IPS DF 6.9 (cell line): ENCODE measurements at regions not wholly inside any gene's neighbourhood (a gene's known extent, or its start where the extent isn't known, plus 50 kb on each side); places are given as distances from the start of the nearest gene placed in this dataset.

Experiments used
- DNase-seq: peaks from one replicate; pipeline ENCODE4 v3.0.0-alpha.2; 2013; ENCODE audit warnings: low read depth, low spot score
- H3K27ac ChIP-seq: one replicate; pipeline ENCODE4 v1.5.1; 2013; ENCODE audit warnings: low read length, control low read depth
- H3K27me3 ChIP-seq: 2 replicates; pipeline ENCODE4 v1.6.1; 2013; ENCODE audit warnings: mild to moderate bottlenecking, low read length; ENCODE audit not compliant: control insufficient read depth, insufficient read depth
- H3K36me3 ChIP-seq: 2 replicates; pipeline ENCODE4 v1.6.1; 2013; ENCODE audit warnings: low read length; ENCODE audit not compliant: control insufficient read depth, insufficient read depth
- H3K4me1 ChIP-seq: 2 replicates; pipeline ENCODE4 v1.6.1; 2013; ENCODE audit warnings: low read length; ENCODE audit not compliant: control insufficient read depth, insufficient read depth
- H3K4me3 ChIP-seq: 2 replicates; pipeline ENCODE4 v1.5.1; 2013; ENCODE audit warnings: mild to moderate bottlenecking, low read length
- H3K9me3 ChIP-seq: 2 replicates; pipeline ENCODE4 v1.6.1; 2013; ENCODE audit warnings: low read length, inconsistent platforms; ENCODE audit not compliant: control insufficient read depth, insufficient read depth
- WGBS: extraction: QIAGEN DNeasy Blood & Tissue Kit; methylation state at CpG from one replicate; pipeline ENCODE4 v1.1.7; 2013; ENCODE audit warnings: mixed read lengths, missing lambda C conversion rate; ENCODE audit not compliant: insufficient read length, insufficient coverage; 5-methylcytosine and 5-hydroxymethylcytosine counted together

DNA sequence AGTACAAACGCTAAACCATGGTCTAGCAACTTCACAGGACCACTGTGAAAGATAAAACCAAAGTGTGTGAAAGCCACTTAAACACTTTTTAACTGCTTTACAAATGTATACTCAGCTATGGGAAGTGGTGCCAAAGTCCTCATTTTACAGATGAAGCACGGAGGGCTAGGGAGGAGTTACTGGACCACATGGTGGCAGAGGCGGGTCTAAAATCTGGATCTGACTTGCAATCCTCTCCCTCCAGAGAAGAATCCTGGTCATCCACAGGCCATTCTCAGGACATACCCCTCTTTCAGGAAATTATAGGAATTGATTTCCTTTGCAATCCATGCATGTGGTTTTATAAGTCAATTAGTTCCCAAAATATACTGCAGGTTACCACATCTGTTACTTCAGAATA lies 84.6 kb upstream of the GYPC start:
- H3K9me3 ChIP-seq, result no peaks in the 10 kb centered on the region
- H3K27ac ChIP-seq, result no peak overlapping the region
- no peaks in the 10 kb centered on the region for H3K27me3 ChIP-seq
- no peaks in the 10 kb centered on the region for H3K4me1 ChIP-seq
- WGBS, result no CpG with 5 or more reads among the region's 3 CpGs
- no peak for DNase-seq
- H3K36me3 ChIP-seq, result no peaks in the 10 kb centered on the region
- H3K4me3 ChIP-seq, result no peak overlapping the region

DNA sequence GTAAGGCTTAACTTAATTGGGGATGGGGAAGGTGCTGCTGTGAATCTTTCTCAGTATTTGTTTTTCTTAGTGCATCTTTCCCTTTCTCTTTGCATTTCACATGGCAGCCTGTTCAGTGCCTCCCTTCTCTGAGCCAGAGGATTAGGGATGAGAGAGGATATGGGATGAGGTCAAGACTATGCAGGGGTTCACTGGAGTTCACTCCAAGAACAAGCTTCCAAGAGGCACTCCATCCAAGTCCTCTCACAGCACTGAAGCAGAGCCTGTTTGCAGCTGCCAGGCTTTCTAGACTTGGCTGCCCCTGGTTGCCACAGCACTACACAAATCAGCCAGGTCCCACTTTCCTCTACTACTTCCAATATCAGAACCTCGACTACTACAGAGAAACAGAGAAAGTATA lies 80.3 kb upstream of the GYPC start:
- Histone ChIP-seq H3K27me3 (no peaks in the 10 kb centered on the region), H3K4me1 (no peaks in the 10 kb centered on the region), H3K36me3 (no peaks in the 10 kb centered on the region), H3K9me3 (no peaks in the 10 kb centered on the region), H3K4me3 (no peak overlapping the region), H3K27ac (no peak overlapping the region)
- no peak for DNase-seq
- WGBS, result no CpG with 5 or more reads among the region's 1 CpG

DNA sequence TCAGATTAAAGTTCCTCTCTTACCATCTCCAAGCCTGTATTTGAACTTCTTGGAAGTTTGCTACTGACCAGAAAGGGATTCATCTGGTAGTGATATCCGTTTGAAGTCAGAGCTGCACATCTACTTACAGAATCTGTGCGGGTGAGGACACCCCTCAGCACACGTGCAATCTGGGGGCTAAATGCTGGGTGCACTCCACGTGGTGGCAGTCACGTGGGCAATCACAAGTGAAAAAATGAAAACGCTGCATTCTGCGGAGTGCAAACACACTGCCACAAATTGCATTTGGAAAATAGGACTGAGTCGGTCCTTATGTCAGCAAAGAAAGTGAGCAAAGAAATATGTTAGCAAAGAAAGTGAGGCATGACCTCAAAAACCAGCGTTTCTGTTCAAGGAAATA lies 76.1 kb upstream of the GYPC start:
- no peak overlapping the region for H3K4me3 ChIP-seq
- H3K36me3 ChIP-seq, result no peaks in the 10 kb centered on the region
- no peak for DNase-seq
- H3K4me1 ChIP-seq, result no peaks in the 10 kb centered on the region
- H3K9me3 ChIP-seq, result no peaks in the 10 kb centered on the region
- H3K27me3 ChIP-seq, result no peaks in the 10 kb centered on the region
- H3K27ac ChIP-seq, result no peak overlapping the region
- no CpG with 5 or more reads among the region's 9 CpGs for WGBS

DNA sequence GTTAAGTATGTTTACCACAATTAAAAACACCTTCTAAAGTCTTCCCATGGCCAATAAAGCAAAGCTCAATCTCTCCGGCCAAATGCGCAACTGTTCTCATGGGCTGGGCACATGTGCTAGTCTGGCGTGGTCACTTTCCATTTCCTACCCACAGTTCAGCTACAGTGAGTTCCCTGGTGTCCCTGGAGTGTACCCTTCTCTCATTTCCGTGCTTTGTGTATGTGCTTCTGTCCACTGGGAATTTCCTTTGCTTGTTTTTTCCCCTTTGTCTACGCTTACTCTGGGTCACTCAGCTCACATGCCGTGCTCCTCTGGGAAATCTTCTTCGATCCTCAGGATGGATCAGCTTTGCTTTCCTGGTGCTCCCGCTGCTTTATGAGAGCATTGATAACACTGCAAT lies 69.6 kb upstream of the GYPC start:
- Histone ChIP-seq H3K27ac (no peak overlapping the region), H3K4me1 (no peaks in the 10 kb centered on the region), H3K36me3 (no peaks in the 10 kb centered on the region), H3K4me3 (no peak overlapping the region), H3K27me3 (no peaks in the 10 kb centered on the region), H3K9me3 (no peaks in the 10 kb centered on the region)
- no peak for DNase-seq
- WGBS, result no CpG with 5 or more reads among the region's 8 CpGs

DNA sequence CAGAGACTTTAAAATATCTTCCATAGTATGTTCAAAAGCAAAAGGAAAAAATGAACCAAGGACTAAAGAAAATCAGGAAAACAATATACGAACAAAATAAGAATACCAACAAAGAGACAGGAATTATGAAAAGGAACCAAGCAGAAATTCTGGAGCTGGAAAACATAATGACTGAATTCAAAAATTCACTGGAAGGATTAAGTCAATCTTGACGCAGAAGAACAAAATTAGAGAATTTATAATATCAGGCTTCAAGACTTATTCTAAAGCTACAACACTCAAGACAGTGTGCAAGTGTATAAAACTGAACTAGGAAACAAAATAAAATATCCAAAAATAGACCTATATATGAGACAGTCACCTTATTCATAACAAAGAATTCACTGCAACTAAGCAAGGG lies 56.9 kb upstream of the GYPC start:
- DNase-seq, result no peak
- Histone ChIP-seq H3K4me3 (no peak overlapping the region), H3K9me3 (no peaks in the 10 kb centered on the region; the same call in 1 of the 2 replicates), H3K36me3 (no peaks in the 10 kb centered on the region), H3K4me1 (no peaks in the 10 kb centered on the region), H3K27me3 (no peaks in the 10 kb centered on the region), H3K27ac (no peak overlapping the region)
- no CpG with 5 or more reads among the region's 2 CpGs for WGBS

DNA sequence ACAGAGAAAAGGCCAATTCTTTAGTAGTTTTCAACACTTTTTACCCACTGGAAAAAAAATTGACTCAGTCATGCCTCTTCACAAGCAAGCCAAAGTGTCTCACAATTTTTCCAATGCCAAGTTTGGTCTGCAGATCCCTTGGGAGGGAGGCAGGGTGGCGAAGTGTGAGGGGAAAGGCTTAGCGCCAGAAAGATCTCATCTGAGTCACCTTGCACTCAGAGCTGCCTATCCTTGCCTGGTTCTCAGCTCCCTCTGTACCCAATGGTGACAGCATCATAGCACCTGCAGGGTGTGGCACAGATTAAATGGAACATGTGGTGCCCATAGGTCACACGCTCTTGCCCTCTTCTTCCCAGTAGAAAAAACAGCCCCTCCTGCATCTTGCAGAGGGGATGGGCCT lies 55.2 kb upstream of the GYPC start:
- Histone ChIP-seq H3K9me3 (no peaks in the 10 kb centered on the region; the same call in 1 of the 2 replicates), H3K27ac (no peak overlapping the region), H3K27me3 (no peaks in the 10 kb centered on the region), H3K4me3 (no peak overlapping the region), H3K36me3 (no peaks in the 10 kb centered on the region), H3K4me1 (no peaks in the 10 kb centered on the region)
- no CpG with 5 or more reads among the region's 3 CpGs for WGBS
- DNase-seq, result no peak

DNA sequence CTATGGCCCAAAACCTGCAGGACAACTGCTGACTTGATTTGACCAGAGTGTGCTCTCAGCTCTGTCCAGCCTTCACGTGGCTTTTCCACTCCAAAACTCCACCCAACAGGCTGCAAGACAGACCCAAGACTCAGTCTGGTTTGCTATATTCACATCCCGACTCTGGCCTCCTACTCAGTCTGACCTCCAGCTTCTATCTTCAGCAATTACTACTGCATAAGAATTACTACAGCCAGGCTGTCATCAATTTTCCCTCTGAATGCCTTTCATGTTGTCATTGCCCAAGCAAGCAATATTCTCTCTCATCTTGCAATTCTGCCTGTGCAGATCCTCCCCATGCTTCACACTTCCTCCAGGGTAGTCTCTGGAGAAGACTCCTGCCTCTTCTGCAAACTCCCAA lies 53.6 kb upstream of the GYPC start:
- WGBS, result no CpG with 5 or more reads among the region's 2 CpGs
- Histone ChIP-seq H3K27ac (no peak overlapping the region), H3K9me3 (no peaks in the 10 kb centered on the region; the same call in 1 of the 2 replicates), H3K36me3 (no peaks in the 10 kb centered on the region), H3K27me3 (no peaks in the 10 kb centered on the region), H3K4me3 (no peak overlapping the region), H3K4me1 (no peaks in the 10 kb centered on the region)
- DNase-seq, result no peak
